Endothelial cell of umbilical vein (primary cell): ENCODE measurements at regions not wholly inside any gene's neighbourhood (a gene's known extent, or its start where the extent isn't known, plus 50 kb on each side); places are given as distances from the start of the nearest gene placed in this dataset.
"Not testable (repeated sequence)": the region's sequence is repeated elsewhere in the genome, so short reads cannot be mapped to it uniquely, and the experiment has no call there.

Experiments
- BruUV-seq: library from RNA; stranded (reverse); fragments of 400-500 nt; replicated peaks from 2 replicates; lab custom pipeline; 2021; lab: Mats Ljungman, UMichigan
- CTCF ChIA-PET: fragments of 300-600, 350-600 bp; sonication (Branson Sonifier 250); formaldehyde crosslinking; loops from one replicate; lab custom pipeline; 2021; ENCODE audit warnings: antibody characterized with exemption, inconsistent platforms; lab: Charles Lee
- POLR2A ChIA-PET: fragments of 300-600, 350-600 bp; sonication (Branson Sonifier 250); formaldehyde crosslinking; loops from one replicate; lab custom pipeline; 2021; ENCODE audit warnings: antibody characterized with exemption, inconsistent platforms; lab: Charles Lee
- DNase-seq: peaks from one replicate; pipeline ENCODE4 v3.0.0-alpha.2; 2011; ENCODE audit warnings: low read depth, low spot score
- FAIRE-seq: peaks from 2 replicates; lab custom pipeline; 2011; peaks lifted over from hg19 to GRCh38; lab: Jason Lieb, UNC
- H2AFZ ChIP-seq: 2 replicates; pipeline ENCODE4 v1.6.0; 2012; ENCODE audit warnings: low read depth, low read length, control low read depth, inconsistent platforms
- H3K27ac ChIP-seq: 2 replicates; pipeline ENCODE4 v1.5.1; 2011; ENCODE audit warnings: low read depth, mild to moderate bottlenecking, control low read depth, low read length, moderate library complexity; ENCODE audit not compliant: insufficient read depth
- H3K27me3 ChIP-seq, 2 experiments: 2 replicates each; pipeline versions ENCODE4 v1.6.0 to v1.6.1; 2011; ENCODE audit warnings: low read length in 2 of 2, mixed read lengths in 1 of 2; ENCODE audit not compliant: control insufficient read depth in 2 of 2, insufficient read depth in 2 of 2
- H3K36me3 ChIP-seq, 2 experiments: 2 replicates in 1 of 2; 3 replicates in 1 of 2; pipeline ENCODE4 v1.5.1; 2011; ENCODE audit warnings: low read length in 2 of 2, mild to moderate bottlenecking in 1 of 2, moderate library complexity in 1 of 2; ENCODE audit not compliant: control insufficient read depth in 2 of 2, insufficient read depth in 2 of 2; ENCODE audit errors: extremely low read depth in 1 of 2
- H3K4me1 ChIP-seq: 3 replicates; pipeline ENCODE4 v1.5.1; 2011; ENCODE audit warnings: mild to moderate bottlenecking, low read length; ENCODE audit not compliant: control insufficient read depth, insufficient read depth; ENCODE audit errors: extremely low read depth
- H3K4me2 ChIP-seq: 2 replicates; pipeline ENCODE4 v1.6.1; 2011; ENCODE audit warnings: low read length, control low read depth, mixed read lengths; ENCODE audit not compliant: insufficient read depth
- H3K4me3 ChIP-seq, 3 experiments: fragments of 200-600 bp in 1 of 3; sonication (generic), shearing (Covaris generic) in 1 of 3; replicated peaks in 1 of 3; 2 replicates each; pipeline ENCODE4 v1.5.1; 2011 to 2016; ENCODE audit warnings: control low read depth in 3 of 3, low read length in 3 of 3, mild to moderate bottlenecking in 2 of 3, inconsistent platforms in 1 of 3, low read depth in 1 of 3, moderate library complexity in 1 of 3; ENCODE audit not compliant: insufficient read depth in 1 of 3
- H3K79me2 ChIP-seq: 2 replicates; pipeline ENCODE4 v1.6.0; 2012; ENCODE audit warnings: low read length, inconsistent platforms; ENCODE audit not compliant: control insufficient read depth, insufficient read depth
- H3K9ac ChIP-seq: replicated peaks from 2 replicates; pipeline ENCODE3; 2011; ENCODE audit warnings: low read length, control low read depth; ENCODE audit not compliant: insufficient read depth; ENCODE audit errors: extremely low read depth
- H3K9me1 ChIP-seq: replicated peaks from 3 replicates; pipeline ENCODE4 v1.6.0; 2011; ENCODE audit warnings: mild to moderate bottlenecking, low read length; ENCODE audit not compliant: control insufficient read depth, insufficient read depth; ENCODE audit errors: extremely low read depth
- H3K9me3 ChIP-seq: replicated peaks from 2 replicates; pipeline ENCODE4 v1.5.1; 2012; ENCODE audit warnings: low read length, inconsistent platforms; ENCODE audit not compliant: control insufficient read depth, insufficient read depth
- H4K20me1 ChIP-seq: replicated peaks from 2 replicates; pipeline ENCODE3; 2011; ENCODE audit warnings: mild to moderate bottlenecking, low read length; ENCODE audit not compliant: control insufficient read depth, insufficient read depth; ENCODE audit errors: extremely low read depth
- dilution Hi-C: fragments of 300-500 bp; cut with MboI; formaldehyde crosslinking; loops from one replicate; pipeline ENCODE4 v1.15.0; 2019; ENCODE audit warnings: low sequenced_read_pairs; ENCODE audit not compliant: extremely low pct_ligation_motif_present
- intact Hi-C: fragments of 100-400 bp; cut with micrococcal nuclease; formaldehyde crosslinking; loops from one replicate; pipeline ENCODE4 v1.10.0; 2022

DNA sequence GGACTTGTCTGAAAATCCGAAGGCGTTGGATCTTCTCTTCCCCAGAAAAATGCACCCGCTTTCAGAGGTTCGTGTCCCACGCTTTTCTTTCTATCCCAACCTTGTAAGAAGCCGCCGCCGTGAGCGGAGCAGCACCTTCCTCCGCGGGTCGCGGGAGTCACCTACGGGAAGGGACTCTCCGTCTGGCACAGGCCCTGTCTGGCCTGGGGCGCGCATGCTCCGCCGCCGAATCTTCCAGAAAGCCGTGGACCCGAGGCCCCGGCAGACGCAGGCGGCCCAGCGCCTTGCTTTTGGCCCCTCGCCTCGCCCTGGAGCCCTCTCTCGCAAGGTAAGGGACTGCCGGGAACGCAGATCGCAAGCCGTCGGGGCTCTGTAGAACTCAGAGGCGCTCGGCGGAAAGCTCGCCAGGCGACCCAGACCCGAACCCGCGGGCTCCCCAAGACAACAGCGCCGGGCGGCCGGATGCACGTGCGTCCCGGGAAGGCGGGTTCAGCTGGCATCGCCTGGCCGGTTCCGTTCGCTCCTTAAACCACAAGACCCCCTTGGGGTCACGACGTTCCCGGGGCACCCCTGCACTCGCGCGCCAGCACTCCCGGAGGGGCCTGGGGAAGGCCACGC is 4055.2 kb upstream of the TPTE start:
- H3K4me2 ChIP-seq, dilution Hi-C loops, H3K27me3 ChIP-seq, POLR2A ChIA-PET, H3K9ac ChIP-seq, H3K79me2 ChIP-seq, intact Hi-C loops, FAIRE-seq, H3K27ac ChIP-seq, H3K36me3 ChIP-seq, DNase-seq, H2AFZ ChIP-seq, H4K20me1 ChIP-seq, H3K4me3 ChIP-seq, BruUV-seq, H3K4me1 ChIP-seq, CTCF ChIA-PET, H3K9me3 ChIP-seq, H3K9me1 ChIP-seq: not testable (repeated sequence)

DNA sequence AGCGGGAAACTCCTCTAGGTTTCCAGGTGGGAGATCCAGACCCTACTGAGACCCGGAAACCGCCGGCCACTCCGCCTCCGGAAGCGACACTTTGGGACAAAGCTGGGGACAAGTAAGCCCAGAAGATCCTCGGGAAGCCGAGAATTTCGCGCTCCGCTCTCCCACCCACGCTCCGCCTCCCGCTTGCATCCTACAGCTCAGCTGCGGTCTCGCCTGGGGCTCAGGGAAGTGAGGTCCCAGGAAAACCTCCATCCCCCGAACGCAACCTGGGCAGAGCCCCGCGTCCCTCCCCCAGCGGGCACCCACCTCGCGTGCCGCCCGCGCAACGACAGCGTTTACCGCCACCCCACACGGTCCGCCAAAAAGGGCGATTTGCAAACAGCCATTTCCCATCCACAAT is 4054.7 kb upstream of the TPTE start:
- H3K27me3 ChIP-seq, BruUV-seq, H2AFZ ChIP-seq, intact Hi-C loops, H3K27ac ChIP-seq, H3K4me2 ChIP-seq, H4K20me1 ChIP-seq, H3K4me3 ChIP-seq, H3K9ac ChIP-seq, H3K9me3 ChIP-seq, POLR2A ChIA-PET, dilution Hi-C loops, FAIRE-seq, DNase-seq, H3K36me3 ChIP-seq, H3K79me2 ChIP-seq, CTCF ChIA-PET, H3K9me1 ChIP-seq, H3K4me1 ChIP-seq: not testable (repeated sequence)

DNA sequence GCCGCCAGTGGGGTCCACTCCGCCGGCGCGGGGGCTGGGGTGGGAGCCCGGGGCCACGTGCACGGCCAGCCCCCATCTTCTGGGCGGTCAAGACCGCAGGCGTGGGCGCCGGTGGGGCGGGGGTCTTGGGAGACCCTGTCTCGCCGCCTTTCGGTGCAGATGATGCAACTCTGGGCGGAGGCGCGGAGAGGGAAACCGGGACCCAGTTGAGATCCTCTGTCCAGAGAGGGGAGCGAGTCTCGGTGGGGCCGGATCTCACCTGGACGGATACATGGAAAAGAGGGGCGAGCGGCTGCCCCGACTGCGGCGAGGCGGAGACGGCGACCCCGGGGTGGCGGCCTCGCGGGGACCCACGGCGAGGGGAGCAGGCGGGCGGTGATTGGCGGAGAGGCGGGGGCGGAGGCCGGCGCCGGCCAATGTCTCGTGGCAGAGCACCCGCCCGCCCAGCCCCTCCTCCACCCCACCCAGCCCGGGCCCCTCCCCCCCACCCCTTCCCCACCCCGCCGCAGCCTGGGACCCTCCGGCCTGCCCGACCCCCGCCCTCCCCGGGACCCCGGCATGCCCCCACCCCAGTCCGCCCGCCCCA is 4054.1 kb upstream of the TPTE start:
- H3K9ac ChIP-seq, CTCF ChIA-PET, DNase-seq, BruUV-seq, H3K4me2 ChIP-seq, H3K4me1 ChIP-seq, H3K9me3 ChIP-seq, H2AFZ ChIP-seq, intact Hi-C loops, H3K27ac ChIP-seq, POLR2A ChIA-PET, H3K4me3 ChIP-seq, H3K36me3 ChIP-seq, H3K79me2 ChIP-seq, H4K20me1 ChIP-seq, H3K27me3 ChIP-seq, H3K9me1 ChIP-seq, dilution Hi-C loops, FAIRE-seq: not testable (repeated sequence)

GRCh38 chr21:6467907-6468306 is 4053.5 kb upstream of the TPTE start:
- CTCF ChIA-PET, H3K4me1 ChIP-seq, POLR2A ChIA-PET, H3K4me3 ChIP-seq, FAIRE-seq, intact Hi-C loops, H3K9me1 ChIP-seq, H3K27me3 ChIP-seq, H4K20me1 ChIP-seq, H2AFZ ChIP-seq, H3K4me2 ChIP-seq, BruUV-seq, DNase-seq, H3K27ac ChIP-seq, H3K79me2 ChIP-seq, H3K9ac ChIP-seq, H3K36me3 ChIP-seq, dilution Hi-C loops, H3K9me3 ChIP-seq: not testable (repeated sequence)
